ENCODE measurements at regions not wholly inside any gene's neighbourhood (a gene's known extent, or its start where the extent isn't known, plus 50 kb on each side); places are given as distances from the start of the nearest gene placed in this dataset.

DNA sequence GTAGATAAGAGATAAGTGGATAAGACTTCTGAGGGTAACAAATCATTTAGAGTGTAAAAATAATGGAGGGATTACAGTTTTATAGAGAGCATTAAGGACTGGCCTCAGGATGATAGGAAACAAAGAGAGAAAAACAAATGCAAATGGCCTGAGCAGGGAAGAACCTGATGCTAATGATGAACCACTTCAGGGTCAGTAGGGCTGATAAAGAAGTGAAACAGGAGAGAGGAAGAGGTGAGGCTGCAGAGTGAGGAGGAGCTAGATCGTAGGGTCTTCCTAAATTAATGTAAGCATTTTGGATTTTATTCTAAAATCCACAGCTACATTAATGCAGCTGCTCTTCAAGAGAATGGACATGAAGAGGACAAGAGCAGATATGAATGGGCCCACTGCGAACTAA, 698.0 kb upstream of the MEF2C start:
- Histone ChIP-seq H3K27ac (replicated peaks) (no peak overlapping the region), H3K9me3 (replicated peaks) (peaks cover 11% of the 10 kb centered on the region), H3K27me3 (ENCODE audit: low read depth) (no peaks in the 10 kb centered on the region), H3K4me3 (no peak overlapping the region), H3K4me1 (no peaks in the 10 kb centered on the region), H3K36me3 (no peaks in the 10 kb centered on the region)
- TF ChIP-seq, protein P1, sequence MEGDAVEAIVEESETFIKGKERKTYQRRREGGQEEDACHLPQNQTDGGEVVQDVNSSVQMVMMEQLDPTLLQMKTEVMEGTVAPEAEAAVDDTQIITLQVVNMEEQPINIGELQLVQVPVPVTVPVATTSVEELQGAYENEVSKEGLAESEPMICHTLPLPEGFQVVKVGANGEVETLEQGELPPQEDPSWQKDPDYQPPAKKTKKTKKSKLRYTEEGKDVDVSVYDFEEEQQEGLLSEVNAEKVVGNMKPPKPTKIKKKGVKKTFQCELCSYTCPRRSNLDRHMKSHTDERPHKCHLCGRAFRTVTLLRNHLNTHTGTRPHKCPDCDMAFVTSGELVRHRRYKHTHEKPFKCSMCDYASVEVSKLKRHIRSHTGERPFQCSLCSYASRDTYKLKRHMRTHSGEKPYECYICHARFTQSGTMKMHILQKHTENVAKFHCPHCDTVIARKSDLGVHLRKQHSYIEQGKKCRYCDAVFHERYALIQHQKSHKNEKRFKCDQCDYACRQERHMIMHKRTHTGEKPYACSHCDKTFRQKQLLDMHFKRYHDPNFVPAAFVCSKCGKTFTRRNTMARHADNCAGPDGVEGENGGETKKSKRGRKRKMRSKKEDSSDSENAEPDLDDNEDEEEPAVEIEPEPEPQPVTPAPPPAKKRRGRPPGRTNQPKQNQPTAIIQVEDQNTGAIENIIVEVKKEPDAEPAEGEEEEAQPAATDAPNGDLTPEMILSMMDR (IDR thresholded peaks at IDR 0.05; ENCODE audit: borderline replicate concordance) = no peak
- no peak for DNase-seq
- intact Hi-C loops (cut with micrococcal nuclease) = no loop called here

DNA sequence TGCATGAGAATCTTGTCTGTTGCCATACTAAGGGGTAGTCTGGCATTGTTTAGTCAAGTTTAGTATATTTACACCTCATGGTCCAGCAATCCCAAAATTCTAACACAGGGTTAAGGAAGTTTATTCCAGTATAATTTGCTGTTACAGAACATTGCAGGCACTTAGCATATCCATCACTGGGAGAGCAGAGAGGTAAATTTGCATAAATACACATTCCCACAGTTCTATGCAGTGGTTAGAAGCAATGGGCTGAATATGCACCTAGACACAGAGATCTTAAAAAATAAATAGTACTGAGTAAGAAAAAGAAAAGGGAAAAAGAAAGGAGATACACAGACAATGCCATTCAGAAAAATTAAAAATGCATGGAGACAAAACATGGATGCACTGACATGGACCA, 692.3 kb upstream of the MEF2C start:
- no peak for DNase-seq
- H3K4me3 ChIP-seq = no peak overlapping the region
- H3K9me3 ChIP-seq (replicated peaks) = no peaks in the 10 kb centered on the region
- intact Hi-C loops (cut with micrococcal nuclease) = no loop called here
- TF ChIP-seq, protein P1 (IDR thresholded peaks at IDR 0.05; ENCODE audit: borderline replicate concordance) = no peak
- H3K27ac ChIP-seq (replicated peaks) = no peak overlapping the region
- H3K4me1 ChIP-seq = no peaks in the 10 kb centered on the region
- no peaks in the 10 kb centered on the region for H3K36me3 ChIP-seq
- no peaks in the 10 kb centered on the region for H3K27me3 ChIP-seq (ENCODE audit: low read depth)

DNA sequence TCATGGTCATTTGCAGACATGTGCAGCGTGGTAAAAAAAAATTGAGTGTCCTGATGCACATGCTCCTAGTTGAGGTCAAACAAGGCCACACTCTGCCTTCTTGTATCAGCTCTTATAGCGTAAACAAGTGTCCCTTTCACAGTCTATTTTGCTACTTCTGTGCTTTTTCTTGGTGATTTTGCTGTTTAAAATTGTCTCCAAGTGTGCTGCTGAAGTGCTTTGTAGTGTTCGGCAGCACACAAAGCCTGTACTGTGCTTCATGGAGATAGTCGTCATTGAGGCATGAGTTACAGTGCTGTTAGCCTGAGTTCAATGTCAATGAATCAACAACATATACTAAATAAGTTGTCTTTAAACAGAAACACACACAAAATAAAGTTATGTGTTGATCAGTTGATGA, 690.4 kb upstream of the MEF2C start:
- Histone ChIP-seq H3K9me3 (replicated peaks) (no peaks in the 10 kb centered on the region), H3K4me3 (no peak overlapping the region), H3K36me3 (no peaks in the 10 kb centered on the region), H3K27ac (replicated peaks) (no peak overlapping the region), H3K4me1 (no peaks in the 10 kb centered on the region), H3K27me3 (ENCODE audit: low read depth) (no peaks in the 10 kb centered on the region)
- TF ChIP-seq, protein P1 (IDR thresholded peaks at IDR 0.05; ENCODE audit: borderline replicate concordance) = no peak
- DNase-seq = no peak
- intact Hi-C loops (cut with micrococcal nuclease) = no loop called here

DNA sequence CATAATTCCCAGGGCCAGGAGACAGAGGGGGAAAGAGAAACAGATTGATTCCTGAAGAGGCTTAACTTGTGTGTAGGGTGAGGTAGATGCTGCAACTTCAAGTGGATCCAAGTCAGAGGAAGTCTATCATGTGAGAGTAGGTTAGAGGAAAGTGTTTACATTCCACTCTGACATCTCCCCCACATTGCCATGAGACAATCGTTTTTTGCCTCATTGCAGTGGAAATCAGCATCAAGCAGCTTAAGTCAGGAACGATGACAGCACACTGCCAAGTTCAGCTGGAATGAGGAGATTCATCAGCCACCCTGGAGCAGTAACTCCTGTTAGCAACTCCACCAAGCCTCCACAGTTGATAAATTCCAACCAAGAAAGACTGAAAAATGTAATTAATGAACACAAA, 689.7 kb upstream of the MEF2C start:
- no peaks in the 10 kb centered on the region for H3K27me3 ChIP-seq (ENCODE audit: low read depth)
- H3K4me1 ChIP-seq = no peaks in the 10 kb centered on the region
- H3K4me3 ChIP-seq = no peak overlapping the region
- no peak for DNase-seq
- no peaks in the 10 kb centered on the region for H3K36me3 ChIP-seq
- TF ChIP-seq, protein P1 (IDR thresholded peaks at IDR 0.05; ENCODE audit: borderline replicate concordance) = no peak
- intact Hi-C loops (cut with micrococcal nuclease) = no loop called here
- no peak overlapping the region for H3K27ac ChIP-seq (replicated peaks)
- H3K9me3 ChIP-seq (replicated peaks) = no peaks in the 10 kb centered on the region

DNA sequence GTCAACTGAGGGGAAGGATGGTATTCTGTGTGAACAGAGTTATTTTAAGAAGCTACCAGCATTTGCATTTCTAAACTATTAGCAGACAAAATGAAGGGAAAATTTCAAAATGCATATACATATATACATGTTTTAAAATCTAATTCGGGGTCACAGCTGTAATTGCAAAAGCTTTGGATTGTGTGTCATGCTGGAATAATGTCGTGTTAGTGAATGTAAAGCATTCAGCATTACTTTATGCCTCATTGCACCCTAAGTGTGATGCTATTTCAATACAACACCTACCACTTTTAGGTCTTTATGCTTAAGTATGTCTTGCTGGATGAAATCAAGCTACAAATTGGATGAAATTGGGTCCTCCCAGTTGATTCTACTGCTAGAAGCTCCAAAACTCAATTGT, 687.6 kb upstream of the MEF2C start:
- TF ChIP-seq, protein P1 (IDR thresholded peaks at IDR 0.05; ENCODE audit: borderline replicate concordance) = no peak
- H3K4me1 ChIP-seq = no peaks in the 10 kb centered on the region
- H3K9me3 ChIP-seq (replicated peaks) = no peaks in the 10 kb centered on the region
- H3K4me3 ChIP-seq = no peak overlapping the region
- H3K36me3 ChIP-seq = no peaks in the 10 kb centered on the region
- intact Hi-C loops (cut with micrococcal nuclease) = no loop called here
- no peak for DNase-seq
- no peak overlapping the region for H3K27ac ChIP-seq (replicated peaks)
- no peaks in the 10 kb centered on the region for H3K27me3 ChIP-seq (ENCODE audit: low read depth)

DNA sequence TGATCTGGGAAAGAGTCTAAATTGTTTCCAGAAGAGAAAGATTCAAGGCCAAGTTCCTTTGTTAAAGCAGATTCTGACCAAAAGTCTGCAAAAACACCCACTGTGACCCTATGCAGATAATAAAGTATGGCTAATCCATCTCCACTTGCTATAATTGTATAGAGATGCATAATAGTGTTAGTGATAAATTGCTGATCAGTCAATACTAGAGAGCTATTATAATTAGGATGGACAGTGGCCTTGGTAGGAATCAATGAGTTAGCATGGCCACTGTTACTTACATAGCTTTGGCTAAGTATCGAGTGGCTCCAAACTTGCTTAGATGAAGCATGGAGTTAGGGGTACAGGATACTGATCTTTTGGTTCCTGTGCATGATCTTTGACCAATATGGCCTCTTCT, 683.4 kb upstream of the MEF2C start:
- DNase-seq = no peak
- Histone ChIP-seq H3K27ac (replicated peaks) (no peak overlapping the region), H3K4me1 (no peaks in the 10 kb centered on the region), H3K36me3 (no peaks in the 10 kb centered on the region), H3K9me3 (replicated peaks) (no peaks in the 10 kb centered on the region), H3K4me3 (no peak overlapping the region), H3K27me3 (ENCODE audit: low read depth) (no peaks in the 10 kb centered on the region)
- intact Hi-C loops (cut with micrococcal nuclease) = no loop called here
- TF ChIP-seq, protein P1 (IDR thresholded peaks at IDR 0.05; ENCODE audit: borderline replicate concordance) = no peak

Data from left ventricle myocardium inferior (tissue), 1 donor.